GM21786 (cell line): ENCODE measurements at regions not wholly inside any gene's neighbourhood (a gene's known extent, or its start where the extent isn't known, plus 50 kb on each side); places are given as distances from the start of the nearest gene placed in this dataset.
"Not testable (repeated sequence)": the region's sequence is repeated elsewhere in the genome, so short reads cannot be mapped to it uniquely, and the experiment has no call there.

Experiments
- ATAC-seq: cut with Tn5 transposase; IDR thresholded peaks from one replicate; pipeline ENCODE4 v1.9.1; 2021; ENCODE audit not compliant: unreplicated experiment

- no peak for ATAC-seq
Measured at GRCh38 chr11:97732011-97732632, 1288.6 kb upstream of the CNTN5 start.

DNA sequence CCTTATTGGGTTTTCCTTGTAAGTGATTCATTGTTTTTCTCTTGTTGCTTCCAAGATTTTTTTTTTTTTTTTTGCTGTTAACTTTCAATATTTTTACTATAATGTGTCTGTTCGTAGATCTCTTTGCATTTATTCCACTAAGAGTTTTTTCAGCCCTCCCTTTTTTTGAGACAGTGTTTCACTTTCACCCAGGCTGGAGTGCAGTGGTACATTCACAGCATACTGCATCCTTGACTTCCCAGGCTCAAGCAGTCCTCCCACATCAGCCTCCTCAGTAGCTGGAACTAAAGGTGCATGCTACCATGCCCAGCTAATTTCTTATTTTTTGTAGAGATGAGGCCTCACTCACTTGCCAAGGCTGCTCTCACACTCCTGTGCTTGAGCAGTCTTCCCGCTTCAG, 1282.0 kb upstream of the CNTN5 start:
- no peak for ATAC-seq

GRCh38 chr11:97739932-97740800, 1280.6 kb upstream of the CNTN5 start:
- no peak for ATAC-seq

GRCh38 chr11:97740801-97741151, 1280.0 kb upstream of the CNTN5 start:
- ATAC-seq, result no peak

DNA sequence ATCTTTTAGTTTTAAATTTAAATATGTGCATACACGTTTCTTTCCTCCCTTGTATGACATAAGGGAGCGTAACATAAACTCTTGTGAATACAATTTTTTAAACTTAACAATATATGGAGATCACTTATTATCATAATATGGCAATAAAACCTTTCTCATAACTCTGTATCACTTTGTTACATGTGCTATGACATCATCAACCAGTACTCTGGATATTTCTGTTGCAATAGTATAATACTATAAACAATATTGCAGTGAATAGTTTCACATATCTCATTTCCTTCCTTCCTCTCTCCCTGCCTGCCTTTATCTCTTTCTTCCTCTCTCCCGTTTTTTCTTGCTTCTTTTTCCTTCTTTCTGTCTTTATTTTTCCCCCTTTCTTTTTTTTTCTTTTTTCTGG, 1278.0 kb upstream of the CNTN5 start:
- ATAC-seq, result no peak

- ATAC-seq, result no peak
Measured at GRCh38 chr11:97743205-97743742, 1277.5 kb upstream of the CNTN5 start.

DNA sequence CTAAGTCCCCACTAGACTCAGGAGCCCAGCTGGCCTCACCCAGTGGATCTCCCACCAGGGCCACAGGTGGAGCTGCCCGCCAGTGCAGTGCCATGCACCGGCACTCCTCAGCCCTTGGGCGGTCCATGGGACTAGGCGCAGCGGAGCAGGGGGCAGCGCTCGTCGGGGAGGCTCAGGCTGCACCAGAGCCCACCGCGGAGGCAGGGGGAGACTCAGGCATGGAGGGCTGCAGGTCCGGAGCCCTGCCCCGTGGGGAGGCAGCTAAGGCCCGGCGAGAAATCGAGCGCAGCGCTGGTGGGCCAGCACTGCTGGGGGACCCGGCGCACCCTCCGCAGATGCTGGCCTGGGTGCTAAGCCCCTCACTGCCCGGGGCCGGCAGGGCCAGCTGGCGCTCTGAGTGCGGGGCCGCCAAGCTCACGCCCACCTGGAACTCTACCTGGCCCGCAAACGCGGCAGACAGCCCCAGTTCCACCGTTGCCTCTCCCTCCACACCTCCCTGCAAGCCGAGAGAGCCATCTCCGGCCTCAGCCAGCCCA, 1275.2 kb upstream of the CNTN5 start:
- ATAC-seq, result no peak

DNA sequence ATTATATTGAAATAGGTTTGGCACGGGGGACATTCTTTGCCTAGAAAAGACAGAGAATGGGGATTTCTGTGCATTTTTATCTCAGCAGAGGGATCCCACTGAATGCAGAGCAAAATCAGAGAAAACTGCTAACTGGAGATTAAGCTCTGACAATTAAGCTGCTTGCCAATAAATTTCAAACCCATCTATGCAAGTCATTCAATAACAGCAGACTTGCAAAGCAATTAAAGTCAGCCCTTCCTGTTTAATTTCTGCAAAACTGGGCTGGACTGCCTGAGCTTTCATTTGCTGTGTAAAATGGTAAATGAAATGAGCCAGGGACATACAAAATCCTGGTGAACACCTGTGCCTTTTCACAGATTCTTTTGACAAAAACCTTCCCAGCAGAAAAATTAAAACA, 1273.9 kb upstream of the CNTN5 start:
- no peak for ATAC-seq

GRCh38 chr11:97751405-97751804, 1269.3 kb upstream of the CNTN5 start:
- no peak for ATAC-seq

- ATAC-seq, result no peak
Measured at GRCh38 chr11:97751952-97752351, 1268.8 kb upstream of the CNTN5 start.

GRCh38 chr11:97754976-97755375, 1265.8 kb upstream of the CNTN5 start:
- no peak for ATAC-seq

GRCh38 chr11:97756571-97757335, 1264.0 kb upstream of the CNTN5 start:
- ATAC-seq, result no peak

DNA sequence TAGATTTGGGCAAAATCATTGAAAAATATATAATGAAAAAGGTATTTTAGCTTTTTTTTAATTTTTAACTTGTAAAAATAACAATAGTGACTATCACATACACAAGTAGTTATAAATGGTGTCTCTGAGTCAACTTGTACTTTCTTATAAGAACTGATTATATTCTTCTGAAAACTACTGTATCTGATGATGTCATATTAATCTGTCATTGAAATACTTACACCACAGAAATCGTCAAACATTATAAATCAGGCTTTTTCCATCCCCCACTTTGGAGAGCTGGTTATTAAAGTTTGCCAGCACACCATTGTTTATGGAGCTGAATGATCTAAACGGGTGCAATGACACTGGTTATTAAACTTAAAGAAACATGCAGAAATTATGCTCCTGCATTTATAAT, 1259.6 kb upstream of the CNTN5 start:
- no peak for ATAC-seq

DNA sequence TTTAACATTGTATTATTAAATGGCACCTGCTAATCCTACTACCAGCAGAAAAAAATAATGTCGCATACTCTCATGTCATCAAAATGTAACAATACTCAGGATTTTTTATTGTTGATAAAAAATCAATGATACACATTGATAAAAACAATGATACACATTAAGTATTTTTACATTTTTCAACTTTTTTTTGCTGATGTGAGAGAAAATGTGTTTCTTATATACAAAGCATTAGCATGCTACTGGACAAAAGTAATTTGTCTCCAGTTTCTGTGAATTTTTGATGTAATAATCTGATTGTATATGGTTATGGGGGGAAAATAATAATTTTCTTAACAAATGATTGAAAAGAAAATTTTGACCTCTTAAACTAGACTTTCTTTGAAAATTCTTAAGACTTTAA, 1256.6 kb upstream of the CNTN5 start:
- no peak for ATAC-seq

- ATAC-seq, result no peak
Measured at GRCh38 chr11:97764605-97765004, 1256.1 kb upstream of the CNTN5 start.

- ATAC-seq, result no peak
Measured at GRCh38 chr11:97770570-97770969, 1250.2 kb upstream of the CNTN5 start.

DNA sequence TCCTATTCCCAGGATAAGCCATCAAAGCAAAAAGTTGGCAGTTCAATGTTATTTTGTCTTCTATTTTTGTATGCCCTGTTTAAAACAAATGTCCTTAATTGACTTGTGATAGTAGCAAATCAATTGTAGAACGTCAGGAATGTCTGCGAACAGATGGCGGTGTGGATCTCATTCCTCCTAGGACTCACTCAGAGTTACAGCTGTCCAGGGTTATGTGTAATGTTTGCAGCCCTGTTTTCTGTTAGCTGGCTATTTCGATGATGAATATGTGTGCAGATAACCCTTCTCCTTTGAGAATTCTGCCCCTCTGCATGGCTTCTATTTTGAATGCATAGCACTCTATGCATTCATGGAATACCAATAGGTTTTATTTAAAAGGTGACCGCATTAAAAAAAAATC, 1248.0 kb upstream of the CNTN5 start:
- ATAC-seq, result no peak

GRCh38 chr11:97784388-97784787, 1236.4 kb upstream of the CNTN5 start:
- ATAC-seq, result not testable (repeated sequence)

DNA sequence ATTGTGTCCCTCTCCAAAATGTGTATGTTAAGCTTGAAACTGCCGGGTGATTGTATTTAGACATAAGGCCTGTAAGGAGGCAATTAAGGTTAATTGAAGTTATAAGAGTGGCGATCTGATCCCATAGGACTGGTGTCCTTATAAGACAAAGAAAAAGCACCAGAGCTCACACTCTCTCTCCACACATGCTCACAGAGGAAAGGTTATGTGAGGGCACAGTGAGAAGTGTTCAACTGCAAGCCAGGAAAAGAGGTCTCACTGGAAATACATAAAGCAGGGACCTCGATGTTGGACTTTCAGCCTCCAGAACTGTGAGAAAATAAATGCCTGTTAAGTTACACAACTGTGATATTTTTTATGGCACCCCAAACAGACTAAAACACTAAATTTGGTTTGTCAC, 1233.8 kb upstream of the CNTN5 start:
- ATAC-seq, result no peak

GRCh38 chr11:97794876-97795275, 1225.9 kb upstream of the CNTN5 start:
- no peak for ATAC-seq

DNA sequence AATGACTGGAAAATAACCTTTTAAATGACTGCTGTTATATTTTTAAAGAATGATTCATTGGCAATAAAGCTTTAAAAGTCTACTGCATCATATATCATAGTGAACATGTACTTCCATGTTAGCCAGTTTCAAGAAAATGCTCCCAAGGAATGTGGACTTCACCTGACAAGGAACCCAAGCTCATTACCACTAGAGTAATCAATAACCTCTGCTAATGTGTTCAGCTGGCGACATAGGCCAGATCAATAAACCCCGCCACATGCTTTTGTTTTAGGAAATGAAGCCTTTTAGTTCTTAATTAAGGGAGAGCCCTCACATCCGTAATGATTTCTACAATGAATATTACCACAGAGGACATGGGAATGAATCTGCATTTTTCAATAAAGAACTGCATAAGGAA, 1219.9 kb upstream of the CNTN5 start:
- no peak for ATAC-seq
